ENCODE measurements at regions not wholly inside any gene's neighbourhood (a gene's known extent, or its start where the extent isn't known, plus 50 kb on each side); places are given as distances from the start of the nearest gene placed in this dataset.
A peak's percentile ranks its signal among the peaks of the same experiment; 100 is the strongest.

GRCh38 chr22:48096851-48097665 is 1334.6 kb downstream of the TBC1D22A start:
- peak overlapping the region in 1 of 3 experiments; percentile 62 for H3K27ac Mint-ChIP-seq

GRCh38 chr22:48096411-48096810 is 1334.0 kb downstream of the TBC1D22A start:
- Mint-ChIP-seq H3K27me3 (ENCODE audit: low read depth) (peaks cover 58% of the 10 kb centered on the region), H3K27ac (peak overlapping the region in 1 of 3 experiments; percentile 62), H3K4me3 (no peak overlapping the region), H3K4me1 (peaks cover 33% of the 10 kb centered on the region), H3K36me3 (ENCODE audit: low read depth) (no peaks in the 10 kb centered on the region), H3K9me3 (no peaks in the 10 kb centered on the region)
- TF ChIP-seq CTCF (IDR thresholded peaks at IDR 0.05; ENCODE audit: unreplicated experiment in 3 of 3) = no peak

More at GRCh38 chr22:48096851-48097665, 1334.6 kb downstream of the TBC1D22A start:
- Mint-ChIP-seq H3K4me3 (no peak overlapping the region), H3K4me1 (peaks cover 28% of the 10 kb centered on the region), H3K27me3 (ENCODE audit: low read depth) (peaks cover 55% of the 10 kb centered on the region), H3K9me3 (no peaks in the 10 kb centered on the region), H3K36me3 (ENCODE audit: low read depth) (no peaks in the 10 kb centered on the region)
- no peak for TF ChIP-seq CTCF (IDR thresholded peaks at IDR 0.05; ENCODE audit: unreplicated experiment in 3 of 3)

DNA sequence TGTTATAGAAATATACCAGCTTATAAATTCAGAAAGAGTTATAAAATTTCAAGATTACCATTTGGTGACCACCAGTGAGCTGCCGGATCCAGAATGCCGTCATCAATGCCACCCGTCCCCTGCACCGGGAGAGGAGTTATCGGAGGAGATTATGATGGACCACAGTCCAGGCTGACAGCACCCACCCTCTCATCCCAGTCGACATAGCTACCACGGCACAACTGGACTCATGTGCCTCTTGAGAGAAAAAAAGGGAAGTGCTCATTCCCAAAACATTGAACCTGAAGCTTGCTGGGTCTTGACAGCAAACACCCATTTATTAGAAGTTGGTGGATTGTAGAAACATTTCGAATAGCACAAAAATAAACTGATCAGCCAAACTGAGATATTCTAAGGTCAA is 1331.5 kb downstream of the TBC1D22A start:
- no peak overlapping the region for H3K27ac Mint-ChIP-seq
- H3K4me1 Mint-ChIP-seq = peaks cover 45% of the 10 kb centered on the region
- H3K36me3 Mint-ChIP-seq (ENCODE audit: low read depth) = no peaks in the 10 kb centered on the region
- H3K4me3 Mint-ChIP-seq = no peak overlapping the region
- H3K9me3 Mint-ChIP-seq = no peaks in the 10 kb centered on the region
- H3K27me3 Mint-ChIP-seq (ENCODE audit: low read depth) = peaks cover 43% of the 10 kb centered on the region
- no peak for TF ChIP-seq CTCF (IDR thresholded peaks at IDR 0.05; ENCODE audit: unreplicated experiment in 3 of 3)

DNA sequence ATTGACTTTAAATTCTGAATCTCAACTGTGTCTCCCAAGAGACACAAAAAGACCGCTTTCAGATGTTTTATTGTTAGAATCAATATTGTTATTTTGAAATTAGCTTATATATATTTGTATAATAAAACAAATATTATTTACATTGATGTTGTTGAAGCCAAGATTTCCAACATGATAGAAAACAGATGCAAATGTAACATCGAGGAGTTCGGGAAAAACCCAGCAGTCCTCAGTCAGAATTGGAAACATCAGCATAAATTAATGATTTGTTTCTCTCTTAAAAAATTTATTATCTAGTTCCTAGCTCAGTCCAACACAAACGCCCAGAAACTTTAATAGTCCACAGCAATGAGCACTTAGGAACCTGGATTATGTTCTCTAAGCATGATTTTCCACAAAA is 1330.4 kb downstream of the TBC1D22A start:
- TF ChIP-seq CTCF (IDR thresholded peaks at IDR 0.05; ENCODE audit: unreplicated experiment in 3 of 3) = no peak
- Mint-ChIP-seq H3K27me3 (ENCODE audit: low read depth) (peaks cover 35% of the 10 kb centered on the region), H3K36me3 (ENCODE audit: low read depth) (no peaks in the 10 kb centered on the region), H3K27ac (no peak overlapping the region), H3K9me3 (no peaks in the 10 kb centered on the region), H3K4me3 (no peak overlapping the region), H3K4me1 (peaks cover 40% of the 10 kb centered on the region)

DNA sequence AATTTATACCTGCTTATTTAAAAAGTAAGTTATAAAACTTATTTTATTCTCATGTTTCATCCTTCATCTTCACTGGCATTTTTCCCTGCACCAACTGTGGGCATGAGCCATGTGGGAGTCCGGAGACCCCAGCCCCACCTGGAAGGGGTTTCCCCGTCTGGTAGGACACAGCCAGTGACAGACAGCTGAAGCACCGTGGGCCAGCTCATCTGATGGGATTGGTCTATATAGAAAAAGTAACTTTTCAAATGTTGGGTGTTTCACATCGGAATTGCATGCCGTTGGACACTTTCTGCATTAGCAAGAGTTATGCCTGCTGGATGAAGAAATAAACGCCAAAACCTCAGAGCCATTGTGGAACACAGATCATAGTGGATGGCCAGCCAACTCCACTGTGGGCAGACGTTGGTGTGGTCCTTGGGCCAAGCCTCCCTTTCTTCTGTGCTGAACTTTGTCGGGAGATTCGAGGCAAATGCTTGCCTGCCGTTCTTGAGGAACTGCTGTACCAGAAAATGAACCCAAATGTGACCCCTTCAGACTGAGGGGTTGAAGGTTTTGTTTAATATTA is 1329.3 kb downstream of the TBC1D22A start:
- Mint-ChIP-seq H3K36me3 (ENCODE audit: low read depth) (no peaks in the 10 kb centered on the region), H3K27me3 (ENCODE audit: low read depth) (peaks cover 32% of the 10 kb centered on the region), H3K4me1 (peaks cover 38% of the 10 kb centered on the region), H3K27ac (peak overlapping the region in 1 of 3 experiments; percentile 42), H3K4me3 (no peak overlapping the region), H3K9me3 (no peaks in the 10 kb centered on the region)
- no peak for TF ChIP-seq CTCF (IDR thresholded peaks at IDR 0.05; ENCODE audit: unreplicated experiment in 3 of 3)

Measured in nephron (organoid).